ENCODE measurements at regions not wholly inside any gene's neighbourhood (a gene's known extent, or its start where the extent isn't known, plus 50 kb on each side); places are given as distances from the start of the nearest gene placed in this dataset.

- Histone ChIP-seq H3K4me1 (ENCODE audit: control insufficient read depth in 1 of 2, insufficient read depth in 2 of 2, low read length in 2 of 2) (no peaks in the 10 kb centered on the region), H3K27me3 (ENCODE audit: insufficient read depth, low read length) (no peaks in the 10 kb centered on the region), H3K9me2 (ENCODE audit: insufficient read depth) (no peaks in the 10 kb centered on the region), H3K27ac (ENCODE audit: low read depth, low read length) (no peak overlapping the region), H3K9ac (ENCODE audit: low read length) (no peak overlapping the region), H3K4me3 (replicated peaks in 1 of 2; ENCODE audit: low read depth in 1 of 2, low read length in 2 of 2) (no peak overlapping the region), H3K79me2 (ENCODE audit: insufficient read depth, low read length) (no peaks in the 10 kb centered on the region), H3K36me3 (ENCODE audit: control insufficient read depth in 1 of 2, insufficient read depth in 2 of 2, low read length in 2 of 2) (no peaks in the 10 kb centered on the region), H3K9me3 (ENCODE audit: control insufficient read depth in 1 of 2, insufficient read depth in 1 of 2, low read depth in 1 of 2, low read length in 2 of 2) (no peaks in the 10 kb centered on the region), H4K20me1 (ENCODE audit: insufficient read depth) (no peaks in the 10 kb centered on the region), H3K4me2 (ENCODE audit: low read length) (no peak overlapping the region), H2AFZ (ENCODE audit: low read depth, low read length, poor library complexity, severe bottlenecking) (no peak overlapping the region)
- intact Hi-C loops (cut with micrococcal nuclease) = no loop called here
- RAD21 ChIA-PET (ENCODE audit: low non-redundant PET in 1 of 2, low total read pairs in 2 of 2, uncharacterized antibody in 2 of 2, unreplicated experiment in 2 of 2) = no interaction called here
- CTCF ChIA-PET = no interaction called here
- BruUV-seq (replicated peaks) = no TSS peak
- no peak for ATAC-seq
- no peak for DNase-seq (ENCODE audit: low read depth, low spot score)
- POLR2A ChIA-PET = no interaction called here
- TF ChIP-seq, protein P1, sequence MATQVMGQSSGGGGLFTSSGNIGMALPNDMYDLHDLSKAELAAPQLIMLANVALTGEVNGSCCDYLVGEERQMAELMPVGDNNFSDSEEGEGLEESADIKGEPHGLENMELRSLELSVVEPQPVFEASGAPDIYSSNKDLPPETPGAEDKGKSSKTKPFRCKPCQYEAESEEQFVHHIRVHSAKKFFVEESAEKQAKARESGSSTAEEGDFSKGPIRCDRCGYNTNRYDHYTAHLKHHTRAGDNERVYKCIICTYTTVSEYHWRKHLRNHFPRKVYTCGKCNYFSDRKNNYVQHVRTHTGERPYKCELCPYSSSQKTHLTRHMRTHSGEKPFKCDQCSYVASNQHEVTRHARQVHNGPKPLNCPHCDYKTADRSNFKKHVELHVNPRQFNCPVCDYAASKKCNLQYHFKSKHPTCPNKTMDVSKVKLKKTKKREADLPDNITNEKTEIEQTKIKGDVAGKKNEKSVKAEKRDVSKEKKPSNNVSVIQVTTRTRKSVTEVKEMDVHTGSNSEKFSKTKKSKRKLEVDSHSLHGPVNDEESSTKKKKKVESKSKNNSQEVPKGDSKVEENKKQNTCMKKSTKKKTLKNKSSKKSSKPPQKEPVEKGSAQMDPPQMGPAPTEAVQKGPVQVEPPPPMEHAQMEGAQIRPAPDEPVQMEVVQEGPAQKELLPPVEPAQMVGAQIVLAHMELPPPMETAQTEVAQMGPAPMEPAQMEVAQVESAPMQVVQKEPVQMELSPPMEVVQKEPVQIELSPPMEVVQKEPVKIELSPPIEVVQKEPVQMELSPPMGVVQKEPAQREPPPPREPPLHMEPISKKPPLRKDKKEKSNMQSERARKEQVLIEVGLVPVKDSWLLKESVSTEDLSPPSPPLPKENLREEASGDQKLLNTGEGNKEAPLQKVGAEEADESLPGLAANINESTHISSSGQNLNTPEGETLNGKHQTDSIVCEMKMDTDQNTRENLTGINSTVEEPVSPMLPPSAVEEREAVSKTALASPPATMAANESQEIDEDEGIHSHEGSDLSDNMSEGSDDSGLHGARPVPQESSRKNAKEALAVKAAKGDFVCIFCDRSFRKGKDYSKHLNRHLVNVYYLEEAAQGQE (IDR thresholded peaks at IDR 0.05; ENCODE audit: low read depth) = no peak
- no peak for TF ChIP-seq POLR2A (IDR thresholded peaks at IDR 0.05; ENCODE audit: borderline replicate concordance, extremely low read depth, insufficient read depth, insufficient read length)
- TF ChIP-seq ZNF274 (IDR thresholded peaks at IDR 0.05; ENCODE audit: low read depth, low read length) = no peak
These were observed 239.5 kb upstream of the PPP1R3A start for GRCh38 chr7:114158275-114158674.

DNA sequence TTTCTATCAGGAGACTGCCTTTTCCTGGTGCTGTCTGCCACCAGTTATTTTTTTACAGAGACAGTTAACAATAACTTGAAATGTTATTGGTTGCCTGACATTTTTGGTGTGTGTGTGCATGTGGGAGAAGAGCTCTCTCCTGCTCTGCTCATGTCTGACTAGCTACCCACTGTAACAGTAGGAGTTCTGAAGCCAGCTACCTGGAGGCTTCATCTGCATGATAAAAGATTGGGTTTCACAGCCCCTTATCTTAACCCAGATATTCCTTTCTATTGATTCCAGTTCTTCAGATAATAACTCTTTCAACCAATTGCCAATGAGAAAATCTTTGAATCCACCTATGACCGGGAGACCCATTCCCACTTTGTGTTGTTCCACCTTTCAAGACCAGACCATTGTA, 237.4 kb upstream of the PPP1R3A start:
- Histone ChIP-seq H4K20me1 (ENCODE audit: insufficient read depth) (no peaks in the 10 kb centered on the region), H3K27ac (ENCODE audit: low read depth, low read length) (no peak overlapping the region), H3K27me3 (ENCODE audit: insufficient read depth, low read length) (no peaks in the 10 kb centered on the region), H3K79me2 (ENCODE audit: insufficient read depth, low read length) (no peaks in the 10 kb centered on the region), H3K4me1 (ENCODE audit: control insufficient read depth in 1 of 2, insufficient read depth in 2 of 2, low read length in 2 of 2) (no peaks in the 10 kb centered on the region), H3K4me2 (ENCODE audit: low read length) (no peak overlapping the region), H3K9ac (ENCODE audit: low read length) (no peak overlapping the region), H3K4me3 (replicated peaks in 1 of 2; ENCODE audit: low read depth in 1 of 2, low read length in 2 of 2) (no peak overlapping the region), H3K9me2 (ENCODE audit: insufficient read depth) (no peaks in the 10 kb centered on the region), H2AFZ (ENCODE audit: low read depth, low read length, poor library complexity, severe bottlenecking) (no peak overlapping the region), H3K9me3 (ENCODE audit: control insufficient read depth in 1 of 2, insufficient read depth in 1 of 2, low read depth in 1 of 2, low read length in 2 of 2) (no peaks in the 10 kb centered on the region), H3K36me3 (ENCODE audit: control insufficient read depth in 1 of 2, insufficient read depth in 2 of 2, low read length in 2 of 2) (no peaks in the 10 kb centered on the region)
- ChIA-PET RAD21 (ENCODE audit: low non-redundant PET in 1 of 2, low total read pairs in 2 of 2, uncharacterized antibody in 2 of 2, unreplicated experiment in 2 of 2) (no interaction called here), CTCF (no interaction called here), POLR2A (no interaction called here)
- TF ChIP-seq SIN3A (IDR thresholded peaks at IDR 0.05; ENCODE audit: low read depth) (no peak), CEBPB (IDR thresholded peaks at IDR 0.05; ENCODE audit: low read depth) (no peak), SRF (IDR thresholded peaks at IDR 0.05; ENCODE audit: low read depth) (no peak)
- BruUV-seq (replicated peaks) = no TSS peak
- DNase-seq (ENCODE audit: low read depth, low spot score) (no peak), ATAC-seq (no peak)
- intact Hi-C loops (cut with micrococcal nuclease) = no loop called here

Data from HCT116 (cell line).